ENCODE measurements at regions not wholly inside any gene's neighbourhood (a gene's known extent, or its start where the extent isn't known, plus 50 kb on each side); places are given as distances from the start of the nearest gene placed in this dataset.

- no peak overlapping the region for H2BK120ac ChIP-seq (replicated peaks; ENCODE audit: low read depth, low read length)
- no peak overlapping the region for H4K8ac ChIP-seq (ENCODE audit: extremely low read depth, insufficient read depth, low read length)
- H3K27me3 ChIP-seq (replicated peaks in 1 of 4; ENCODE audit: control insufficient read depth in 3 of 4, extremely low read depth in 1 of 4, insufficient read depth in 3 of 4, low read length in 3 of 4) = no peaks in the 10 kb centered on the region
- no peak overlapping the region for H3K4ac ChIP-seq (replicated peaks; ENCODE audit: insufficient read length, low read depth, low read length)
- no peak overlapping the region for H4K5ac ChIP-seq (ENCODE audit: insufficient read length, low read depth, low read length)
- no peaks in the 10 kb centered on the region for H3K79me1 ChIP-seq (ENCODE audit: low read depth, low read length)
- no peak overlapping the region for H2BK5ac ChIP-seq (ENCODE audit: low read depth, low read length)
- H2BK20ac ChIP-seq (ENCODE audit: low read length) = no peak overlapping the region
- POLR2A ChIA-PET (ENCODE audit: partially characterized antibody) = no interaction called here
- H3K56ac ChIP-seq (replicated peaks; ENCODE audit: insufficient read length, low read depth, low read length) = no peak overlapping the region
- H4K91ac ChIP-seq (replicated peaks; ENCODE audit: insufficient read length, low read length) = no peak overlapping the region
- 0 out of 2 replicates have a peak overlapping the region, but pooled peaks have one; percentile 45 for H2AFZ ChIP-seq (ENCODE audit: low read length)
- CTCF ChIA-PET (ENCODE audit: partially characterized antibody) = interaction anchor here (0.8 to 1.3 kb wide), 2 partner anchors 10 to 17 kb away, joined by 3 read pairs; no protein-coding TSS in a partner anchor
- WGBS, 2 experiments (ENCODE audit: extremely low coverage in 1 of 2, insufficient coverage in 1 of 2, insufficient read length in 1 of 2, insufficient replicate concordance in 2 of 2, low coverage in 1 of 2, low lambda C conversion rate in 2 of 2, missing lambda C conversion rate in 1 of 2) = 73% methylated on average over 4 of the region's 4 CpGs; no CpG with 5 or more reads in 1 of the 2 experiments
- H3K23ac ChIP-seq (ENCODE audit: insufficient read length) = no peak overlapping the region
- no peak overlapping the region for H3K9ac ChIP-seq (replicated peaks in 1 of 4; ENCODE audit: extremely low read depth in 1 of 4, low read depth in 3 of 4, low read length in 3 of 4)
- FAIRE-seq = no peak
- H2BK12ac ChIP-seq (ENCODE audit: low read depth, low read length) = no peak overlapping the region
- no peak overlapping the region for H3K4me2 ChIP-seq (ENCODE audit: insufficient read depth in 1 of 2, low read depth in 2 of 2, low read length in 2 of 2)
- H3K18ac ChIP-seq (ENCODE audit: extremely low read depth, low read length) = no peak overlapping the region
- no peaks in the 10 kb centered on the region for H3K4me1 ChIP-seq (replicated peaks in 1 of 4; ENCODE audit: control insufficient read depth in 3 of 4, insufficient read depth in 4 of 4, low read length in 3 of 4)
- no peak overlapping the region for H2BK15ac ChIP-seq (ENCODE audit: low read length)
- H2AK5ac ChIP-seq (ENCODE audit: low read depth, low read length) = no peak overlapping the region
- DNase-seq (ENCODE audit: low read depth in 1 of 2, low spot score in 2 of 2) = no peak
- H3K79me2 ChIP-seq (ENCODE audit: control insufficient read depth in 1 of 2, insufficient read depth in 2 of 2, low read length in 2 of 2) = no peaks in the 10 kb centered on the region
- H3K14ac ChIP-seq (ENCODE audit: insufficient read length) = no peak overlapping the region
- no peaks in the 10 kb centered on the region for H3K9me3 ChIP-seq (ENCODE audit: insufficient read depth in 2 of 2, low read depth in 1 of 2, low read length in 1 of 2)
- no peaks in the 10 kb centered on the region for H3K23me2 ChIP-seq (ENCODE audit: low read depth, low read length)
- no peaks in the 10 kb centered on the region for H4K20me1 ChIP-seq (replicated peaks in 1 of 2; ENCODE audit: control insufficient read depth in 1 of 2, insufficient read depth in 2 of 2, low read length in 2 of 2)
- H3K4me3 ChIP-seq (ENCODE audit: extremely low read depth in 1 of 4, insufficient read depth in 2 of 4, low read depth in 3 of 4, low read length in 4 of 4) = no peak overlapping the region
- H3K27ac ChIP-seq (ENCODE audit: low read depth, low read length) = no peak overlapping the region
- H3K36me3 ChIP-seq (ENCODE audit: control insufficient read depth in 2 of 4, insufficient read depth in 4 of 4, low read length in 3 of 4) = no peaks in the 10 kb centered on the region
- no peak for TF ChIP-seq E2F6 (IDR thresholded peaks at IDR 0.05)
- TF ChIP-seq ATF3 (IDR thresholded peaks at IDR 0.05; ENCODE audit: insufficient read depth, low read depth, low read length) = no peak
- TF ChIP-seq CBX5 (IDR thresholded peaks at IDR 0.05; ENCODE audit: low read depth, low read length) = no peak
- TF ChIP-seq SIRT6 (IDR thresholded peaks at IDR 0.05; ENCODE audit: low read length) = no peak
- no peak for TF ChIP-seq EZH2 (IDR thresholded peaks at IDR 0.05; ENCODE audit: low read depth, low read length, severe bottlenecking)
- TF ChIP-seq TBP (IDR thresholded peaks at IDR 0.05; ENCODE audit: low read depth, low read length) = no peak
- TF ChIP-seq RBBP5 (IDR thresholded peaks at IDR 0.05; ENCODE audit: borderline replicate concordance, low read depth, low read length) = no peak
- no peak for TF ChIP-seq CREB1 (IDR thresholded peaks at IDR 0.05)
- TF ChIP-seq SP4 (IDR thresholded peaks at IDR 0.05; ENCODE audit: low read length) = no peak
- TF ChIP-seq CTCF (IDR thresholded peaks at IDR 0.05; ENCODE audit: control extremely low read depth in 1 of 3, insufficient read depth in 1 of 3, low read depth in 1 of 3, low read length in 3 of 3) = no peak
- no peak for TF ChIP-seq YY1 (IDR thresholded peaks at IDR 0.05; ENCODE audit: low read depth, low read length)
- no peak for TF ChIP-seq CHD2 (IDR thresholded peaks at IDR 0.05; ENCODE audit: low read length)
These were observed 450.0 kb upstream of the RASGEF1B start for GRCh38 chr4:81921751-81922159.

Data from H1 (cell line).